BJ (cell line): ENCODE measurements at regions not wholly inside any gene's neighbourhood (a gene's known extent, or its start where the extent isn't known, plus 50 kb on each side); places are given as distances from the start of the nearest gene placed in this dataset.

Experiments
- CTCF ChIA-PET: fragments of 350-600 bp; formaldehyde crosslinking; extraction: SDS; loops from one replicate; lab custom pipeline; 2021; ENCODE audit warnings: antibody characterized with exemption, inconsistent platforms; lab: Yijun Ruan, JAX
- POLR2A ChIA-PET: fragments of 300-600 bp; sonication (Branson Sonifier 250); formaldehyde crosslinking; extraction: SDS; loops from one replicate; lab custom pipeline; 2021; ENCODE audit warnings: antibody characterized with exemption; lab: Charles Lee
- DNase-seq: peaks from one replicate; pipeline ENCODE4 v3.0.0-alpha.2; 2011; ENCODE audit warnings: low read depth
- H3K27me3 ChIP-seq: 2 replicates; pipeline ENCODE4 v1.6.0; 2011; ENCODE audit warnings: low read length; ENCODE audit not compliant: control insufficient read depth, insufficient read depth
- H3K36me3 ChIP-seq: 2 replicates; pipeline ENCODE4 v1.5.1; 2011; ENCODE audit warnings: low read length; ENCODE audit not compliant: control insufficient read depth, insufficient read depth
- H3K4me3 ChIP-seq: 2 replicates; pipeline ENCODE4 v1.5.1; 2011; ENCODE audit warnings: low read depth, mild to moderate bottlenecking, control low read depth, low read length
- TF ChIP-seq, protein P1 (sequence below): IDR thresholded peaks from 2 replicates; pipeline ENCODE4 v1.5.1; 2011; ENCODE audit warnings: low read depth, mild to moderate bottlenecking, control low read depth, inconsistent platforms, low read length, moderate library complexity; ENCODE audit not compliant: insufficient read depth

DNA sequence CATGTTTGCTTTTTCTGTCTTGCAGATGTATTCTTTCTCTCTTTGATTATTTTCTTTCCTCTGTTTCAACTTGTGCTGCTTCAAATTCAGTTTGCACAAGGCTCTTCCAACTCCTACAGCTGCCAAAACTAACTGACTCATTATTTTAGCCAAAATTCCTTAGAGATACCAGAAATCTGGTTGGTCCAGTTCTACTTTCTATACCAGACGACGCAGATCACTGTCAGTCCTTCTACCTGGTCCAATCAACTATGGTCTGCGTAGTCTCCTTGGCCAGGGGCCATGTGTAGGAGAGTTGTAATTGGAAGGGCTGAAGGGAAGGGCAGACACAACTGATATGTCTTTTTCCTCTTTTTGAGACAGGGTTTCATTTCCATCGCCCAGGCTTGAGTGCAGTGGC, 51.9 kb upstream of the JAK2 start:
- no peaks in the 10 kb centered on the region for H3K36me3 ChIP-seq
- no peak for DNase-seq
- ChIA-PET CTCF (interaction anchor here (0.8 kb wide), 1 partner anchor 55 kb away, joined by 4 read pairs; no protein-coding TSS in a partner anchor), POLR2A (interaction anchor here (0.6 kb wide), 1 partner anchor 1485 kb away, joined by 31 read pairs; no protein-coding TSS in a partner anchor)
- TF ChIP-seq, protein P1, sequence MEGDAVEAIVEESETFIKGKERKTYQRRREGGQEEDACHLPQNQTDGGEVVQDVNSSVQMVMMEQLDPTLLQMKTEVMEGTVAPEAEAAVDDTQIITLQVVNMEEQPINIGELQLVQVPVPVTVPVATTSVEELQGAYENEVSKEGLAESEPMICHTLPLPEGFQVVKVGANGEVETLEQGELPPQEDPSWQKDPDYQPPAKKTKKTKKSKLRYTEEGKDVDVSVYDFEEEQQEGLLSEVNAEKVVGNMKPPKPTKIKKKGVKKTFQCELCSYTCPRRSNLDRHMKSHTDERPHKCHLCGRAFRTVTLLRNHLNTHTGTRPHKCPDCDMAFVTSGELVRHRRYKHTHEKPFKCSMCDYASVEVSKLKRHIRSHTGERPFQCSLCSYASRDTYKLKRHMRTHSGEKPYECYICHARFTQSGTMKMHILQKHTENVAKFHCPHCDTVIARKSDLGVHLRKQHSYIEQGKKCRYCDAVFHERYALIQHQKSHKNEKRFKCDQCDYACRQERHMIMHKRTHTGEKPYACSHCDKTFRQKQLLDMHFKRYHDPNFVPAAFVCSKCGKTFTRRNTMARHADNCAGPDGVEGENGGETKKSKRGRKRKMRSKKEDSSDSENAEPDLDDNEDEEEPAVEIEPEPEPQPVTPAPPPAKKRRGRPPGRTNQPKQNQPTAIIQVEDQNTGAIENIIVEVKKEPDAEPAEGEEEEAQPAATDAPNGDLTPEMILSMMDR = no peak
- H3K27me3 ChIP-seq = no peaks in the 10 kb centered on the region
- H3K4me3 ChIP-seq = no peak overlapping the region

DNA sequence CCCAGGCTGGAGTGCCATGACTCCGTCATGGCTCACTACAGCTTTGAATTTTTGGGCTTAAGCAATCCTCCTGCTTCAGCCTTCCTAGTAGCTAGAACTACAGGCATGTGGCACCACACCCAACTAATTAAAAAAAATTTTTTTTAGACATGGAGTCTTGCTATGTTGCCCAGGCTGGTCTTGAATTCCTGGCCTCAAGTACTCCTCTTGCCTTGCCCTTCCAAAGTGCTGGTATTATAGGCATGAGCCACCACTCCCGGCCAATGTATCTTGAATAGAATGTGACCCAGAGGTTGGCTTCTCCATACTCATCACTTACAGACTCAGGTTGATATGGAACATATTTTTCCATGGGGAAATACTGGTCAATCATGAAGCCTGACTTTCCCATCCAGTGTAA, 51.2 kb upstream of the JAK2 start:
- Histone ChIP-seq H3K27me3 (no peaks in the 10 kb centered on the region), H3K4me3 (no peak overlapping the region), H3K36me3 (no peaks in the 10 kb centered on the region)
- no peak for DNase-seq
- TF ChIP-seq, protein P1 = no peak
- CTCF ChIA-PET = no interaction called here
- POLR2A ChIA-PET = no interaction called here

DNA sequence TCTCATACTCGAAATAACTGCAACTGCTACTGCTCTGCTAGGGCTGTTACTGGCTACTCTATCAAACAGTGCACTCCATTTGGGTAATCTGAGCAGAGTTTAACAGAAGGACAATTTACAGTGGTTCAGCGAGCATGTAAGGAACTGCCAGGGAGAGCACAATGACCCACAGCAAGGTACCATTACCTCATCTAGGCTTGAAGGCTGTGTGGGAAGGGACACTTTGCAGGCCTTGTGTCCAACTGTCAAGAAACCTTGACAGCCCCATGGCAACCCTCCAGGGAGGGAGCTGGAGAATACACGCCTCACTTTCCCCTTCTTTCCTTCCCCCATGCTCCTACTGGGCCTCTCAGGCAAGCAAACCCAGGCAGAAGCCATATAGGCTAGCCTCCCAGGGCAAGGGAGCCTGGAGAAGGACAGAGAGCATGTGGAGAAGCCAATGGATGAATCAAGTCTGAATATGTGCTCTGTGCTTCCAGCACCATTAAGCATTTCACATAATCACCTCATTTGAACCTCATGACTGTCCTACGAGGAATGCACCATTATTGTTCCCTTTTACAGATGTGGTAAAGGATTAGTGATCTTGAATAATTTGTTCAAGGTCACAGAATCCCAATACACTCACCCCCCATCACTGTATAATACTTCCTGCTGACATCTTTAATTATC, 49.9 kb upstream of the JAK2 start:
- H3K27me3 ChIP-seq = no peaks in the 10 kb centered on the region
- H3K4me3 ChIP-seq = no peak overlapping the region
- DNase-seq = peak; percentile 1
- ChIA-PET POLR2A (no interaction called here), CTCF (no interaction called here)
- no peaks in the 10 kb centered on the region for H3K36me3 ChIP-seq
- TF ChIP-seq, protein P1 = no peak
